Uterus (tissue), 2 donors: ENCODE measurements at regions not wholly inside any gene's neighbourhood (a gene's known extent, or its start where the extent isn't known, plus 50 kb on each side); places are given as distances from the start of the nearest gene placed in this dataset.

Experiments
- POLR2A ChIP-seq, 2 donors: fragments of 450-650 bp; IDR thresholded peaks; one replicate each; pipeline ENCODE4 v1.6.1; 2016; ENCODE audit warnings: antibody characterized with exemption in 2 of 2, mild to moderate bottlenecking in 1 of 2, moderate library complexity in 1 of 2
- TF ChIP-seq, protein P1 (sequence below), 4 experiments: fragments of 200-600 bp in 2 of 4; fragments of 450-650 bp in 2 of 4; sonication (generic) in 2 of 4; IDR thresholded peaks; one replicate each; pipeline ENCODE4 v1.5.1; 2016 to 2019; ENCODE audit warnings: antibody characterized with exemption in 4 of 4, mild to moderate bottlenecking in 2 of 4, moderate library complexity in 1 of 4

DNA sequence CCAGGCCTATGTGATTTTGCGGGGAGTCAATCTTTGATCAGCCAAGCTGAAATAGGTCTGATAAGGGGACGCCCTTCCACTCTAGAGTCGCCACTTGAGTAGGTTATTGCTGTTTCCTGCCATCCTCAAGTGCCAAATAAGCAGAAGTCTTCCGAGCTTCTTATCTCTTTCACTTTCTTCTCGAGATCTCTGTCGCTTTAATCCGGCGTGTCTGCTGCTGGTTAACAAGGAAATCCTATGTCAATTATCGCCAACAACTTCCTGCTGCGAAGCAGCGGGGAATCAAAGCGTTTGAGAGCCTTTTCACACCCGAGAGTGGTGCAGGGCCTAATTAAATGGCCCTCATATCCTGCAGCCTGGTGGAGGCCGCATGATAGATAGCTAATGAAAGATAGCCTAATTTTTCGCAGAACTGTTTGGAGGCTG is 215.9 kb downstream of the RAB11FIP2 start:
- TF ChIP-seq, protein P1, sequence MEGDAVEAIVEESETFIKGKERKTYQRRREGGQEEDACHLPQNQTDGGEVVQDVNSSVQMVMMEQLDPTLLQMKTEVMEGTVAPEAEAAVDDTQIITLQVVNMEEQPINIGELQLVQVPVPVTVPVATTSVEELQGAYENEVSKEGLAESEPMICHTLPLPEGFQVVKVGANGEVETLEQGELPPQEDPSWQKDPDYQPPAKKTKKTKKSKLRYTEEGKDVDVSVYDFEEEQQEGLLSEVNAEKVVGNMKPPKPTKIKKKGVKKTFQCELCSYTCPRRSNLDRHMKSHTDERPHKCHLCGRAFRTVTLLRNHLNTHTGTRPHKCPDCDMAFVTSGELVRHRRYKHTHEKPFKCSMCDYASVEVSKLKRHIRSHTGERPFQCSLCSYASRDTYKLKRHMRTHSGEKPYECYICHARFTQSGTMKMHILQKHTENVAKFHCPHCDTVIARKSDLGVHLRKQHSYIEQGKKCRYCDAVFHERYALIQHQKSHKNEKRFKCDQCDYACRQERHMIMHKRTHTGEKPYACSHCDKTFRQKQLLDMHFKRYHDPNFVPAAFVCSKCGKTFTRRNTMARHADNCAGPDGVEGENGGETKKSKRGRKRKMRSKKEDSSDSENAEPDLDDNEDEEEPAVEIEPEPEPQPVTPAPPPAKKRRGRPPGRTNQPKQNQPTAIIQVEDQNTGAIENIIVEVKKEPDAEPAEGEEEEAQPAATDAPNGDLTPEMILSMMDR (IDR thresholded peaks at IDR 0.05) = no peak
- TF ChIP-seq POLR2A (IDR thresholded peaks at IDR 0.05) = no peak
